ENCODE measurements at regions not wholly inside any gene's neighbourhood (a gene's known extent, or its start where the extent isn't known, plus 50 kb on each side); places are given as distances from the start of the nearest gene placed in this dataset.
"Not testable (repeated sequence)": the region's sequence is repeated elsewhere in the genome, so short reads cannot be mapped to it uniquely, and the experiment has no call there.

DNA sequence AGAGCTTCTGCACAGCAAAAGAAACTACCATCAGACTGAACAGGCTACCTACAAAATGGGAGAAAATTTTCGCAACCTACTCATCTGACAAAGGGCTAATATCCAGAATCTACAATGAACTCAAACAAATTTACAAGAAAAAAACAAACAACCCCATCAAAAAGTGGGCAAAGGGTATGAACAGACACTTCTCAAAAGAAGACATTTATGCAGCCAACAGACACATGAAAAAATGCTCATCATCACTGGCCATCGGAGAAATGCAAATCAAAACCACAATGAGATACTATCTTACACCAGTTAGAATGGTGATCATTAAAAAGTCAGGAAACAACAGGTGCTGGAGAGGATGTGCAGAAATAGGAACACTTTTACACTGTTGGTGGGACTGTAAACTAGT is 179.4 kb upstream of the JUN start:
- TF ChIP-seq, protein P1, sequence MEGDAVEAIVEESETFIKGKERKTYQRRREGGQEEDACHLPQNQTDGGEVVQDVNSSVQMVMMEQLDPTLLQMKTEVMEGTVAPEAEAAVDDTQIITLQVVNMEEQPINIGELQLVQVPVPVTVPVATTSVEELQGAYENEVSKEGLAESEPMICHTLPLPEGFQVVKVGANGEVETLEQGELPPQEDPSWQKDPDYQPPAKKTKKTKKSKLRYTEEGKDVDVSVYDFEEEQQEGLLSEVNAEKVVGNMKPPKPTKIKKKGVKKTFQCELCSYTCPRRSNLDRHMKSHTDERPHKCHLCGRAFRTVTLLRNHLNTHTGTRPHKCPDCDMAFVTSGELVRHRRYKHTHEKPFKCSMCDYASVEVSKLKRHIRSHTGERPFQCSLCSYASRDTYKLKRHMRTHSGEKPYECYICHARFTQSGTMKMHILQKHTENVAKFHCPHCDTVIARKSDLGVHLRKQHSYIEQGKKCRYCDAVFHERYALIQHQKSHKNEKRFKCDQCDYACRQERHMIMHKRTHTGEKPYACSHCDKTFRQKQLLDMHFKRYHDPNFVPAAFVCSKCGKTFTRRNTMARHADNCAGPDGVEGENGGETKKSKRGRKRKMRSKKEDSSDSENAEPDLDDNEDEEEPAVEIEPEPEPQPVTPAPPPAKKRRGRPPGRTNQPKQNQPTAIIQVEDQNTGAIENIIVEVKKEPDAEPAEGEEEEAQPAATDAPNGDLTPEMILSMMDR (IDR thresholded peaks at IDR 0.05; ENCODE audit: insufficient read depth, low read depth, low read length): not testable (repeated sequence)
- not testable (repeated sequence) for TF ChIP-seq EZH2 (IDR thresholded peaks at IDR 0.05; ENCODE audit: insufficient read depth, low read length)

Data from astrocyte (in vitro differentiated cells and primary cell).